GM23338 (cell line): ENCODE measurements at regions not wholly inside any gene's neighbourhood (a gene's known extent, or its start where the extent isn't known, plus 50 kb on each side); places are given as distances from the start of the nearest gene placed in this dataset.

Experiments
- ATAC-seq: fragments of 200-7000 bp; cut with Tn5 transposase; 3 replicates; pipeline ENCODE4 v1.9.1; 2020
- DNase-seq: peaks from one replicate; pipeline ENCODE4 v3.0.0-alpha.2; 2015; ENCODE audit warnings: low spot score
- H2AFZ ChIP-seq: fragments of 200-600 bp; sonication (generic); 2 replicates; pipeline ENCODE4 v1.8.0; 2016; ENCODE audit warnings: antibody characterized with exemption, mild to moderate bottlenecking, moderate library complexity
- H3F3A ChIP-seq: fragments of 200-600 bp; sonication (generic); replicated peaks from 2 replicates; pipeline ENCODE4 v1.8.0; 2017; ENCODE audit warnings: antibody characterized with exemption, mixed run types, low read depth
- H3K27ac ChIP-seq: fragments of 200-600 bp; sonication (generic); 2 replicates; pipeline ENCODE4 v1.6.1; 2016; ENCODE audit warnings: low read depth
- H3K27me3 ChIP-seq: fragments of 200-600 bp; sonication (generic); 2 replicates; pipeline ENCODE4 v1.8.0; 2016; ENCODE audit warnings: mild to moderate bottlenecking, mixed run types, moderate library complexity; ENCODE audit not compliant: insufficient read depth
- H3K36me3 ChIP-seq: fragments of 200-600 bp; sonication (generic); 2 replicates; pipeline ENCODE4 v1.8.0; 2016; ENCODE audit warnings: mild to moderate bottlenecking; ENCODE audit not compliant: insufficient read depth
- H3K4me1 ChIP-seq: fragments of 200-600 bp; sonication (generic); 2 replicates; pipeline ENCODE4 v1.8.0; 2016; ENCODE audit warnings: mild to moderate bottlenecking, moderate library complexity; ENCODE audit not compliant: insufficient read depth
- H3K4me2 ChIP-seq: fragments of 200-600 bp; sonication (generic); 2 replicates; pipeline ENCODE4 v1.7.1; 2017; ENCODE audit warnings: mixed run types
- H3K4me3 ChIP-seq: fragments of 200-600 bp; sonication (generic); 2 replicates; pipeline ENCODE4 v1.6.1; 2016; ENCODE audit warnings: mixed run types
- H3K79me2 ChIP-seq: fragments of 200-600 bp; sonication (generic); replicated peaks from 2 replicates; pipeline ENCODE4 v1.8.0; 2017; ENCODE audit warnings: mild to moderate bottlenecking; ENCODE audit not compliant: insufficient read depth
- H3K9me2 ChIP-seq: fragments of 200-600 bp; sonication (generic); 2 replicates; pipeline ENCODE4 v1.8.0; 2017; ENCODE audit not compliant: insufficient read depth
- H4K20me1 ChIP-seq: fragments of 200-600 bp; sonication (generic); replicated peaks from 2 replicates; pipeline ENCODE4 v1.8.0; 2017; ENCODE audit warnings: mild to moderate bottlenecking; ENCODE audit not compliant: insufficient read depth
- H3K27ac Mint-ChIP-seq: 2 replicates; pipeline ENCODE4 v1.8.0; 2020; ENCODE audit warnings: inconsistent platforms, mild to moderate bottlenecking, moderate library complexity, mixed read lengths
- H3K27me3 Mint-ChIP-seq: 3 replicates; pipeline ENCODE4 v1.8.0; 2022; ENCODE audit warnings: low read depth, mild to moderate bottlenecking, moderate library complexity, mixed read lengths, inconsistent platforms; ENCODE audit not compliant: insufficient read depth, poor library complexity
- H3K36me3 Mint-ChIP-seq: 3 replicates; pipeline ENCODE4 v1.8.0; 2021; ENCODE audit warnings: low read depth, mild to moderate bottlenecking, inconsistent platforms, moderate library complexity, mixed read lengths
- H3K4me1 Mint-ChIP-seq: 3 replicates; pipeline ENCODE4 v1.8.0; 2020; ENCODE audit warnings: mild to moderate bottlenecking, inconsistent platforms, mixed read lengths
- H3K4me3 Mint-ChIP-seq: 3 replicates; pipeline ENCODE4 v1.8.0; 2021; ENCODE audit warnings: moderate library complexity, mild to moderate bottlenecking, inconsistent platforms, mixed read lengths
- H3K9me3 Mint-ChIP-seq: 3 replicates; pipeline ENCODE4 v1.8.0; 2020; ENCODE audit warnings: moderate library complexity, mild to moderate bottlenecking, inconsistent platforms, mixed read lengths
- EZH2 ChIP-seq: fragments of 200-600 bp; sonication (generic); IDR thresholded peaks from one replicate; pipeline ENCODE4 v1.8.0; 2017; ENCODE audit warnings: antibody characterized with exemption, mild to moderate bottlenecking, low read depth; ENCODE audit not compliant: unreplicated experiment
- POLR2AphosphoS5 ChIP-seq: IDR thresholded peaks from 2 replicates; pipeline ENCODE4 v1.6.1; 2016; ENCODE audit warnings: antibody characterized with exemption, low read depth
- STAT1 ChIP-seq: IDR thresholded peaks from one replicate; pipeline ENCODE4 v1.6.1; 2016; ENCODE audit warnings: antibody characterized with exemption; ENCODE audit not compliant: unreplicated experiment
- ZNF114 ChIP-seq: fragments of 250-450 bp; sonication (Bioruptor Pico); IDR thresholded peaks from 2 replicates; pipeline ENCODE4 v1.5.0; 2020; ENCODE audit warnings: mild to moderate bottlenecking, moderate library complexity
- ZNF331 ChIP-seq: fragments of 250-450 bp; sonication (Bioruptor Pico); IDR thresholded peaks from 2 replicates; pipeline ENCODE4 v1.5.0; 2020; ENCODE audit warnings: low read depth, mild to moderate bottlenecking, moderate library complexity
- TF ChIP-seq, protein P1 (sequence below): fragments of 250-450 bp; sonication (Bioruptor Pico); IDR thresholded peaks from 2 replicates; pipeline ENCODE4 v1.5.0; 2020; ENCODE audit warnings: mild to moderate bottlenecking, moderate library complexity

DNA sequence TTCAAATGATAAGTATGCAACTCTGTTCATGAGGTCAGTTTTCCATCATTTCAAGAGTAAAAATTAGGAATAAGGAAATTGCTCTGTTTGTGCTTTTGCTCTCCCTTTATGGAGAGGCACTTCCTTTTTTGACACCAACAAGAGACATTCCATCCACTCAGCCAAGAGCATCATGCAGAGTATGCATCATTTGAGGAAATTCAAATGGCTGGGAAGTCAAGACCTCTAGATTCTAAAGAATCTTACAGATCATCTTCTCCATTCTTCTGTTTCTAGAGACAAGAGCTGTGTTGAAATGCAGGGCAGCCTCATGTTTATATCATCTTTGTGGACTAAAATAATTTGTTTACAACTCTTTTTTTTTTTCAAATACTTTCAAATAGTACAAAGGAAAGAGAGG is 669.4 kb downstream of the CDH11 start:
- H3K27me3 ChIP-seq: no peaks in the 10 kb centered on the region
- no peak overlapping the region for H3K4me3 ChIP-seq
- H2AFZ ChIP-seq: no peak overlapping the region
- no peak for TF ChIP-seq ZNF331
- TF ChIP-seq, protein P1, sequence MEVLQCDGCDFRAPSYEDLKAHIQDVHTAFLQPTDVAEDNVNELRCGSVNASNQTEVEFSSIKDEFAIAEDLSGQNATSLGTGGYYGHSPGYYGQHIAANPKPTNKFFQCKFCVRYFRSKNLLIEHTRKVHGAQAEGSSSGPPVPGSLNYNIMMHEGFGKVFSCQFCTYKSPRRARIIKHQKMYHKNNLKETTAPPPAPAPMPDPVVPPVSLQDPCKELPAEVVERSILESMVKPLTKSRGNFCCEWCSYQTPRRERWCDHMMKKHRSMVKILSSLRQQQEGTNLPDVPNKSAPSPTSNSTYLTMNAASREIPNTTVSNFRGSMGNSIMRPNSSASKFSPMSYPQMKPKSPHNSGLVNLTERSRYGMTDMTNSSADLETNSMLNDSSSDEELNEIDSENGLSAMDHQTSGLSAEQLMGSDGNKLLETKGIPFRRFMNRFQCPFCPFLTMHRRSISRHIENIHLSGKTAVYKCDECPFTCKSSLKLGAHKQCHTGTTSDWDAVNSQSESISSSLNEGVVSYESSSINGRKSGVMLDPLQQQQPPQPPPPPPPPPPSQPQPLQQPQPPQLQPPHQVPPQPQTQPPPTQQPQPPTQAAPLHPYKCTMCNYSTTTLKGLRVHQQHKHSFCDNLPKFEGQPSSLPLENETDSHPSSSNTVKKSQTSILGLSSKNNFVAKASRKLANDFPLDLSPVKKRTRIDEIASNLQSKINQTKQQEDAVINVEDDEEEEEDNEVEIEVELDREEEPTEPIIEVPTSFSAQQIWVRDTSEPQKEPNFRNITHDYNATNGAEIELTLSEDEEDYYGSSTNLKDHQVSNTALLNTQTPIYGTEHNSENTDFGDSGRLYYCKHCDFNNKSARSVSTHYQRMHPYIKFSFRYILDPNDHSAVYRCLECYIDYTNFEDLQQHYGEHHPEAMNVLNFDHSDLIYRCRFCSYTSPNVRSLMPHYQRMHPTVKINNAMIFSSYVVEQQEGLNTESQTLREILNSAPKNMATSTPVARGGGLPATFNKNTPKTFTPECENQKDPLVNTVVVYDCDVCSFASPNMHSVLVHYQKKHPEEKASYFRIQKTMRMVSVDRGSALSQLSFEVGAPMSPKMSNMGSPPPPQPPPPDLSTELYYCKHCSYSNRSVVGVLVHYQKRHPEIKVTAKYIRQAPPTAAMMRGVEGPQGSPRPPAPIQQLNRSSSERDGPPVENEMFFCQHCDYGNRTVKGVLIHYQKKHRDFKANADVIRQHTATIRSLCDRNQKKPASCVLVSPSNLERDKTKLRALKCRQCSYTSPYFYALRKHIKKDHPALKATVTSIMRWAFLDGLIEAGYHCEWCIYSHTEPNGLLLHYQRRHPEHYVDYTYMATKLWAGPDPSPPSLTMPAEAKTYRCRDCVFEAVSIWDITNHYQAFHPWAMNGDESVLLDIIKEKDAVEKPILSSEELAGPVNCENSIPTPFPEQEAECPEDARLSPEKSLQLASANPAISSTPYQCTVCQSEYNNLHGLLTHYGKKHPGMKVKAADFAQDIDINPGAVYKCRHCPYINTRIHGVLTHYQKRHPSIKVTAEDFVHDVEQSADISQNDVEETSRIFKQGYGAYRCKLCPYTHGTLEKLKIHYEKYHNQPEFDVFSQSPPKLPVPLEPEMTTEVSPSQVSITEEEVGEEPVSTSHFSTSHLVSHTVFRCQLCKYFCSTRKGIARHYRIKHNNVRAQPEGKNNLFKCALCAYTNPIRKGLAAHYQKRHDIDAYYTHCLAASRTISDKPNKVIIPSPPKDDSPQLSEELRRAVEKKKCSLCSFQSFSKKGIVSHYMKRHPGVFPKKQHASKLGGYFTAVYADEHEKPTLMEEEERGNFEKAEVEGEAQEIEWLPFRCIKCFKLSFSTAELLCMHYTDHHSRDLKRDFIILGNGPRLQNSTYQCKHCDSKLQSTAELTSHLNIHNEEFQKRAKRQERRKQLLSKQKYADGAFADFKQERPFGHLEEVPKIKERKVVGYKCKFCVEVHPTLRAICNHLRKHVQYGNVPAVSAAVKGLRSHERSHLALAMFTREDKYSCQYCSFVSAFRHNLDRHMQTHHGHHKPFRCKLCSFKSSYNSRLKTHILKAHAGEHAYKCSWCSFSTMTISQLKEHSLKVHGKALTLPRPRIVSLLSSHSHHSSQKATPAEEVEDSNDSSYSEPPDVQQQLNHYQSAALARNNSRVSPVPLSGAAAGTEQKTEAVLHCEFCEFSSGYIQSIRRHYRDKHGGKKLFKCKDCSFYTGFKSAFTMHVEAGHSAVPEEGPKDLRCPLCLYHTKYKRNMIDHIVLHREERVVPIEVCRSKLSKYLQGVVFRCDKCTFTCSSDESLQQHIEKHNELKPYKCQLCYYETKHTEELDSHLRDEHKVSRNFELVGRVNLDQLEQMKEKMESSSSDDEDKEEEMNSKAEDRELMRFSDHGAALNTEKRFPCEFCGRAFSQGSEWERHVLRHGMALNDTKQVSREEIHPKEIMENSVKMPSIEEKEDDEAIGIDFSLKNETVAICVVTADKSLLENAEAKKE (CRISPR knock-in tag): no peak
- no peaks in the 10 kb centered on the region for H4K20me1 ChIP-seq
- H3K4me1 Mint-ChIP-seq: peaks cover 17% of the 10 kb centered on the region; the same call in 2 of the 3 replicates
- H3K4me2 ChIP-seq: no peak overlapping the region
- DNase-seq: no peak
- H3K9me3 Mint-ChIP-seq: no peaks in the 10 kb centered on the region
- H3K9me2 ChIP-seq: no peaks in the 10 kb centered on the region
- no peaks in the 10 kb centered on the region for H3K36me3 ChIP-seq
- no peaks in the 10 kb centered on the region for H3K79me2 ChIP-seq
- no peaks in the 10 kb centered on the region for H3K27me3 Mint-ChIP-seq
- no peaks in the 10 kb centered on the region for H3F3A ChIP-seq
- no peak overlapping the region for H3K4me3 Mint-ChIP-seq
- ATAC-seq: no peak
- H3K36me3 Mint-ChIP-seq: no peaks in the 10 kb centered on the region
- H3K4me1 ChIP-seq: no peaks in the 10 kb centered on the region
- no peak overlapping the region for H3K27ac ChIP-seq
- no peak overlapping the region for H3K27ac Mint-ChIP-seq

DNA sequence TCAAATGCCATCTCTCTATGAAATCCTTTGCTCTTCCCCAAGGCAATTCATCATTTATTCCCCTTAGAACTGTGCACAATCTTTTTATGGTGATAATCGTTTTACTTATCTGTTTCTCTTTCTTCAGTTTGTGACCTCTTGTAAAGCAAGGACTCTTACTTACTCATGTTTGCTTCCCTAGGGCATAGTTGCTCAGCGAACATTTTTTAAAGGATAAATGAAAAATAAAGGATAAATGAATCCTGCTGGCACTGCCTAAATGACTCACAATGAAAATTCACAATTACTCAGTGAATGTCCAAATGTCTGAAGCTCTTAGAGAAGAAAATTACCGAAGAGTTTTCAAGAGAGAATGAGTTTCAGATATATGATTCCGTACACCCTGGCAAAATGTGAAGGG is 671.7 kb downstream of the CDH11 start:
- no peak for ATAC-seq
- no peaks in the 10 kb centered on the region for H3K36me3 ChIP-seq
- H3K4me1 ChIP-seq: peaks cover 10% of the 10 kb centered on the region; the same call in 1 of the 2 replicates
- no peak overlapping the region for H3K27ac ChIP-seq
- H3K4me3 Mint-ChIP-seq: no peak overlapping the region
- H4K20me1 ChIP-seq: no peaks in the 10 kb centered on the region
- H3K27me3 ChIP-seq: no peaks in the 10 kb centered on the region
- no peaks in the 10 kb centered on the region for H3F3A ChIP-seq
- H3K27me3 Mint-ChIP-seq: no peaks in the 10 kb centered on the region
- H3K27ac Mint-ChIP-seq: no peak overlapping the region
- no peak overlapping the region for H3K4me2 ChIP-seq
- no peaks in the 10 kb centered on the region for H3K9me3 Mint-ChIP-seq
- H3K9me2 ChIP-seq: no peaks in the 10 kb centered on the region
- H3K4me3 ChIP-seq: no peak overlapping the region
- H2AFZ ChIP-seq: no peak overlapping the region
- H3K4me1 Mint-ChIP-seq: peaks cover 33% of the 10 kb centered on the region
- DNase-seq: no peak
- no peaks in the 10 kb centered on the region for H3K36me3 Mint-ChIP-seq
- H3K79me2 ChIP-seq: no peaks in the 10 kb centered on the region
- no peak for TF ChIP-seq EZH2
- TF ChIP-seq, protein P1 (CRISPR knock-in tag): no peak
- TF ChIP-seq ZNF114: no peak
- TF ChIP-seq STAT1: no peak
- no peak for TF ChIP-seq POLR2AphosphoS5
- no peak for TF ChIP-seq ZNF331
